Dendritic cell treated with granulocyte-macrophage colony-stimulating factor and Interleukin-4, amounts not matched to agents 40 ng/mL and 50 ng/mL, for 4 days (primary cell): ENCODE measurements at regions not wholly inside any gene's neighbourhood (a gene's known extent, or its start where the extent isn't known, plus 50 kb on each side); places are given as distances from the start of the nearest gene placed in this dataset.

ENCODE experiments used
- H3K27ac Mint-ChIP-seq: one replicate; pipeline ENCODE4 v1.8.0; 2022; ENCODE audit warnings: mild to moderate bottlenecking, mixed read lengths
- H3K27me3 Mint-ChIP-seq: one replicate; pipeline ENCODE4 v1.8.0; 2022; ENCODE audit warnings: mild to moderate bottlenecking, mixed read lengths
- H3K36me3 Mint-ChIP-seq: one replicate; pipeline ENCODE4 v1.8.0; 2022; ENCODE audit warnings: low read depth, mixed read lengths
- H3K4me1 Mint-ChIP-seq: one replicate; pipeline ENCODE4 v1.8.0; 2022; ENCODE audit warnings: low read depth, mixed read lengths
- H3K4me3 Mint-ChIP-seq: one replicate; pipeline ENCODE4 v1.8.0; 2022; ENCODE audit warnings: mild to moderate bottlenecking, moderate library complexity, mixed read lengths
- H3K9me3 Mint-ChIP-seq: one replicate; pipeline ENCODE4 v1.8.0; 2022; ENCODE audit warnings: mixed read lengths
- intact Hi-C: fragments of 100-400 bp; cut with micrococcal nuclease; formaldehyde crosslinking; loops from one replicate; pipeline ENCODE4 v1.15.0; 2022

GRCh38 chr6:138607478-138608433 lies 108.5 kb upstream of the NHSL1 start:
- H3K9me3 Mint-ChIP-seq: no peaks in the 10 kb centered on the region
- peaks cover 10% of the 10 kb centered on the region for H3K4me1 Mint-ChIP-seq
- intact Hi-C loops: loop anchor here (10.0 kb wide), 1 partner anchor 47 kb away; no protein-coding TSS in a partner anchor
- no peaks in the 10 kb centered on the region for H3K27me3 Mint-ChIP-seq
- H3K27ac Mint-ChIP-seq: no peak overlapping the region
- no peaks in the 10 kb centered on the region for H3K36me3 Mint-ChIP-seq
- no peak overlapping the region for H3K4me3 Mint-ChIP-seq

- H3K36me3 Mint-ChIP-seq: no peaks in the 10 kb centered on the region
- H3K4me3 Mint-ChIP-seq: no peak overlapping the region
- H3K9me3 Mint-ChIP-seq: no peaks in the 10 kb centered on the region
- peaks cover 10% of the 10 kb centered on the region for H3K4me1 Mint-ChIP-seq
- H3K27me3 Mint-ChIP-seq: no peaks in the 10 kb centered on the region
- H3K27ac Mint-ChIP-seq: no peak overlapping the region
- intact Hi-C loops: loop anchor here (10.0 kb wide), 1 partner anchor 46 kb away; no protein-coding TSS in a partner anchor
These were observed 109.6 kb upstream of the NHSL1 start for GRCh38 chr6:138608896-138609295.

- H3K4me1 Mint-ChIP-seq: peaks cover 10% of the 10 kb centered on the region
- H3K27me3 Mint-ChIP-seq: no peaks in the 10 kb centered on the region
- H3K4me3 Mint-ChIP-seq: no peak overlapping the region
- intact Hi-C loops: loop anchor here (10.0 kb wide), 1 partner anchor 45 kb away; no protein-coding TSS in a partner anchor
- H3K36me3 Mint-ChIP-seq: no peaks in the 10 kb centered on the region
- no peak overlapping the region for H3K27ac Mint-ChIP-seq
- no peaks in the 10 kb centered on the region for H3K9me3 Mint-ChIP-seq
These were observed 110.6 kb upstream of the NHSL1 start for GRCh38 chr6:138609801-138610430.

- H3K4me3 Mint-ChIP-seq: no peak overlapping the region
- H3K9me3 Mint-ChIP-seq: no peaks in the 10 kb centered on the region
- peaks cover 4% of the 10 kb centered on the region for H3K4me1 Mint-ChIP-seq
- intact Hi-C loops: no loop called here
- no peak overlapping the region for H3K27ac Mint-ChIP-seq
- no peaks in the 10 kb centered on the region for H3K36me3 Mint-ChIP-seq
- H3K27me3 Mint-ChIP-seq: no peaks in the 10 kb centered on the region
These were observed 111.5 kb upstream of the NHSL1 start for GRCh38 chr6:138610816-138611215.

- Mint-ChIP-seq H3K4me1 (peaks cover 5% of the 10 kb centered on the region), H3K9me3 (no peaks in the 10 kb centered on the region), H3K27me3 (no peaks in the 10 kb centered on the region), H3K27ac (no peak overlapping the region), H3K36me3 (peaks cover 5% of the 10 kb centered on the region), H3K4me3 (no peak overlapping the region)
- intact Hi-C loops: no loop called here
These were observed 114.9 kb upstream of the NHSL1 start for GRCh38 chr6:138614151-138614550.

- Mint-ChIP-seq H3K9me3 (no peaks in the 10 kb centered on the region), H3K27me3 (no peaks in the 10 kb centered on the region), H3K36me3 (peaks cover 5% of the 10 kb centered on the region), H3K4me3 (no peak overlapping the region), H3K4me1 (peaks cover 5% of the 10 kb centered on the region), H3K27ac (no peak overlapping the region)
- intact Hi-C loops: no loop called here
These were observed 118.9 kb upstream of the NHSL1 start for GRCh38 chr6:138618168-138618567.

- no peak overlapping the region for H3K4me3 Mint-ChIP-seq
- H3K27me3 Mint-ChIP-seq: no peaks in the 10 kb centered on the region
- peaks cover 5% of the 10 kb centered on the region for H3K4me1 Mint-ChIP-seq
- H3K27ac Mint-ChIP-seq: no peak overlapping the region
- H3K9me3 Mint-ChIP-seq: no peaks in the 10 kb centered on the region
- intact Hi-C loops: no loop called here
- H3K36me3 Mint-ChIP-seq: peaks cover 5% of the 10 kb centered on the region
These were observed 121.3 kb upstream of the NHSL1 start for GRCh38 chr6:138620630-138621029.

- H3K9me3 Mint-ChIP-seq: no peaks in the 10 kb centered on the region
- H3K4me1 Mint-ChIP-seq: no peaks in the 10 kb centered on the region
- H3K4me3 Mint-ChIP-seq: no peak overlapping the region
- intact Hi-C loops: no loop called here
- no peaks in the 10 kb centered on the region for H3K36me3 Mint-ChIP-seq
- no peak overlapping the region for H3K27ac Mint-ChIP-seq
- H3K27me3 Mint-ChIP-seq: no peaks in the 10 kb centered on the region
These were observed 123.7 kb upstream of the NHSL1 start for GRCh38 chr6:138622967-138623366.

- Mint-ChIP-seq H3K4me3 (no peak overlapping the region), H3K27me3 (no peaks in the 10 kb centered on the region), H3K4me1 (peaks cover 6% of the 10 kb centered on the region), H3K36me3 (no peaks in the 10 kb centered on the region), H3K9me3 (no peaks in the 10 kb centered on the region), H3K27ac (no peak overlapping the region)
- intact Hi-C loops: no loop called here
These were observed 132.3 kb upstream of the NHSL1 start for GRCh38 chr6:138631566-138631965.

- no peak overlapping the region for H3K27ac Mint-ChIP-seq
- H3K36me3 Mint-ChIP-seq: no peaks in the 10 kb centered on the region
- peaks cover 10% of the 10 kb centered on the region for H3K4me1 Mint-ChIP-seq
- H3K9me3 Mint-ChIP-seq: no peaks in the 10 kb centered on the region
- H3K27me3 Mint-ChIP-seq: no peaks in the 10 kb centered on the region
- intact Hi-C loops: no loop called here
- no peak overlapping the region for H3K4me3 Mint-ChIP-seq
These were observed 135.7 kb upstream of the CCDC28A start for GRCh38 chr6:138637822-138638221.

- Mint-ChIP-seq H3K27me3 (no peaks in the 10 kb centered on the region), H3K4me1 (peaks cover 10% of the 10 kb centered on the region), H3K36me3 (no peaks in the 10 kb centered on the region), H3K4me3 (no peak overlapping the region), H3K27ac (no peak overlapping the region), H3K9me3 (no peaks in the 10 kb centered on the region)
- intact Hi-C loops: no loop called here
These were observed 135.0 kb upstream of the CCDC28A start for GRCh38 chr6:138638604-138639003.

- Mint-ChIP-seq H3K27ac (no peak overlapping the region), H3K27me3 (no peaks in the 10 kb centered on the region), H3K9me3 (no peaks in the 10 kb centered on the region), H3K36me3 (no peaks in the 10 kb centered on the region), H3K4me3 (no peak overlapping the region), H3K4me1 (peaks cover 10% of the 10 kb centered on the region)
- intact Hi-C loops: no loop called here
These were observed 133.5 kb upstream of the CCDC28A start for GRCh38 chr6:138640028-138640427.

GRCh38 chr6:138643210-138643609 lies 130.4 kb upstream of the CCDC28A start:
- Mint-ChIP-seq H3K9me3 (no peaks in the 10 kb centered on the region), H3K4me3 (no peak overlapping the region), H3K27ac (no peak overlapping the region), H3K27me3 (no peaks in the 10 kb centered on the region), H3K4me1 (no peaks in the 10 kb centered on the region), H3K36me3 (no peaks in the 10 kb centered on the region)
- intact Hi-C loops: no loop called here

GRCh38 chr6:138645976-138646640 lies 127.5 kb upstream of the CCDC28A start:
- Mint-ChIP-seq H3K4me3 (no peak overlapping the region), H3K9me3 (no peaks in the 10 kb centered on the region), H3K27ac (no peak overlapping the region), H3K27me3 (no peaks in the 10 kb centered on the region), H3K4me1 (no peaks in the 10 kb centered on the region), H3K36me3 (no peaks in the 10 kb centered on the region)
- intact Hi-C loops: no loop called here
